CD4-positive, alpha-beta T cell treated with Interleukin-6 at 100 ng/mL for 8 hours (primary cell): ENCODE measurements at regions not wholly inside any gene's neighbourhood (a gene's known extent, or its start where the extent isn't known, plus 50 kb on each side); places are given as distances from the start of the nearest gene placed in this dataset.

Experiments used
- DNase-seq: peaks from one replicate; pipeline ENCODE4 v3.0.0-alpha.2; 2020; ENCODE audit warnings: mixed read lengths, low spot score

DNA sequence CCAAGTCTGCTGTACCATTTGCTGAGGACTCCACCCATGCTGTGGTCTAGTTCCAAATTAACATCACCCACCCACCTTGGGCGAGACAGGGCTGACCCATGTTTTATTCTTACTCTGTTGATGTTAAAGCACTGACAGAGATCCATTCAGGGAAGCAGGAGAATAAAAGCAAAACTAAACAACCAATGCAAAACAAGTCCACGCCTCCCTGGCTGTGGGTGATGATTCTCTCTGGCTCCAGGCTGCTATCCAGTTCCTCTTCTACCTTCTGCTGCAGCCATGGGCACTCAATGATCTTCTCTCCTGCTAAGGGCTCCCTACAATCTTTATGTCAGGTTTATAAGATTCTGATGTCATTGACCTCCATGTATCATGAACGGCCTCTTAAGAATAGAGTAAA, 786.6 kb upstream of the ID2 start:
- DNase-seq, result no peak

DNA sequence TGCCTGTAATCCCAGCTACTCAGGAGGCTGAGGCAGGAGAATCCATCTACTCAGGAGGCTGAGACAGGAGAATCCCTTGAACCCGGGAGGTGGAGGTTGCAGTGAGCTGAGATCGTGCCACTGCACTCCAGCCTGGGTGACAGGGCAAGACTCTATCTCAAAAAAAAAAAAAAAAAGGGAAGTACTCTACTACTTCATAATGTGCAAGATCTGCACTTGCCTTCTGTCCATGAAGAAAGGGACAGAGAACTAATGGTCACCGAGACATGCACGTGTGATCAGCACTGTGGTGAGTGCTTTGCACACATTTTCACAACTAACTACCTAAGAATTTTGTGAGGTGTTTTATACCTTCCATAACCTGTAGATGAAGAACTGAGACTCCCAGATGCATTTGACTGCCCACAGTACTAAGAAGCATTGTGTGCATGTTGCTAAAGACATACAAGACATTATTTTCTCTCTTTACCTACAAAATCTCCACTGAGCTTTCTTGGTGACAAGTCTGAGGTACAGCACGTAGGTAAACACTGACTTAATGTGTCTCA, 784.8 kb upstream of the ID2 start:
- DNase-seq, result no peak

DNA sequence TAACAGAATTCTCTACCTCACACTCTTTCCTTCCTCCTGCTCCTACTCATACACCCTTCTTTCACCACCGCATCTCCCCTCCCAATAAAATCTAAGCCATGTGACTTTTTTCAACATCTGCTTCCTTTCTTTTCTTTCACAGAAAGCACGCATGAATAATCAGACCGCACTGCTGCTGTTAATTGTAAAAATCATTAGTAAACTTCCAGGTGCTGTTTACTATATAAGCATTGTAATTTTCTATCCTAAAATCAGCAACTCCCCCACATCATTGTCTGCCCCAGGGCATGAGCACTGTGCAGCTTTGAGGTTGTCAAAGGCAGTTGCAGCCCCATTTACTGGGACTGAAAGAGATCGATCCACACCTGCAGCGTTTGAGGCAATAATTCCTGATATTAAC, 782.6 kb upstream of the ID2 start:
- no peak for DNase-seq

DNA sequence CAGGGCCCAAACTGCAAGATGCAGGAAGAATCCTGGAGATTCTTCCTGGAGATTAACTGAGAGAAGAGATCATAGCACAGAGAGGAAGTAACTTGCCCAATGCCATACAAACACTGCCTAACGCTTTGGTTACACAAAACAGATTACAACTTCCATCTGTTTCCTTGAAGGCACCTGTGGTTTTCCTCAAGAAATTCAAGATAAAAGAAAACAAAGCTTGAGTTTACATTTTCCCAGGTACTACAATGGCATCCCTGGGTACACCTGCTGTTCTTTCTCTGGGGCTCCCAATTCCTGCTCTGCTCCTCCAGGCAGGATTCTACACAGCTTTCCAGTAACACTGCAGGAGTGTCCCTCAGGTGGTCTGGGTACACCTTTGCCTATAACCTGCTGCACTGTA, 781.9 kb upstream of the ID2 start:
- no peak for DNase-seq

DNA sequence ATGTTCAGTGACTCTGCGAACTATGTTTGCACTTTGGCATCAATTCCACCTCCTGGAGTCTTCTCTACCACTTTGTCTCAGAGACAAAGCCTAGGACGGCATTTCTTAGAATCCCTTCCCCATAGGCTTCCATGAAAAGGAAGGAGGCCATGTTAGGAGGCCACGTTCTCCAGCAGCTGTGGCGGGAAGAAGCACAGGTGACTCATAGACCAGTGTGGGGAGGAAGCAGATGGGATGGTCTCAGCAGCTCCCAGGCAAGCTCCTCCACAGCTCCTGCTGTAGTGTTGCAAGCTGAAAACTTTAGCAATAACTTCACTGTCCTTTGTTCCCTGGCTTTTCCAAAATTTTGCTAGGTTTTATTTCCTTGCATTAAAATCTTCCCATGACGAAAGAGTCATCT, 781.3 kb upstream of the ID2 start:
- no peak for DNase-seq

DNA sequence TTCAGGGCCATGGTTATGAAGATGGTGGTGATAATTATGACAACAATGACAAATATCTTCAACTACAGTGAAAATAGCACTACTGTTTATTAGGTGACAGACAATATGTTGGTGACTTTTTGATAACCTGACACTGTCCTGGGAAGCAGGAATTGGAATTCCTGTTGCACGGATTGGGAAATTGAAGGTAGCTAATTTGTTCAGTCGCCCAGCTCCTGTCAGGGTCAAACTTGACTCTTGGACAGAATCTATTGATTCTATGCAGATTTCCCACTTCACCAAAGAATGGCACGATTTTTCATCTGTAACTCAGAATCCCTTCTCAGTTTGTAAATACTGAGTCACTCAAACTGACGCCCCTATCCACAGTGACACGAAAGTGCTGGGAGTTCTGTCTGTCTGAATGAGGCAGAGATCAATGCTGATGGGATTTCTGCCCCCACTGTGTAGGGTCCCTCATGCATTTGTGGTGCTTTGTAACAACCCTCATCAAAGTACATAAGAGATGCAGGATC, 779.5 kb upstream of the ID2 start:
- DNase-seq, result no peak

DNA sequence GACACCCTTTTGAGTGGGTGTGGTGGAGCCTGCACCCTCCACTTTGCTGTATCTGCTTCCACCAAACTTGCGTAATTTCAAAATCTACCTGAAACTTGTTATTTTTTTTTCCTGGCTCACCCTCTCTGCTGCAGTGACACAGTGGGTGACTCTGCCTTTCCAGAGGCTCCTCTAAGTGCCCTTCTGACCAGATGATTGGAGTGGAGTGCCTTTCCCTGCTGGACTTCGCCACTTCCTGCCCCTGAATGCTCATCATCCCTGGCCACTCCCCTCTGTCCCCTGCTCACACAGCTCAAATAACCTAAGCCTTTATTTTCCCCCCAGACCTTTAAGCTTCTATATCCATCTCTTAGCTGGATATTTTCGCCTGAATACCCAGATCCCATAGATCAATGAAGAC, 777.5 kb upstream of the ID2 start:
- DNase-seq, result no peak

DNA sequence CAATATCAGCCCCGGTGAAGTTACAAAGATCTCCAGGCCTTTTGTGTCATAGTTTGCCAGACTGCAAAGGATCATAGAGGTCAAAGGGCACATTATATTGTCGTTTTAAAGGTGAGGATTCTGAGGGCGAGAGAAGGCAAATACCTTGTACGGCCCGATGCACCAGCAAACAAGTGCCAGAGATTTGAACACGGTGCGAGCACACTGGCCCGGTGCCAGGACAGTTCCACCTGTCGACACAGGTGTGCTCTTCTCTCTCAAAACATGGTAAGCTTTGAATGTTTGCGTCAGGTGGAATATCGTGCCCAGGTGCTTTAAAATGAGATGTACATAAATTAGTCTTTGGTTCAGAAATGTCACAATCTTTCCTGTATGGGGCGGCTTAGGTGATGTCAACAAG, 776.1 kb upstream of the ID2 start:
- no peak for DNase-seq

DNA sequence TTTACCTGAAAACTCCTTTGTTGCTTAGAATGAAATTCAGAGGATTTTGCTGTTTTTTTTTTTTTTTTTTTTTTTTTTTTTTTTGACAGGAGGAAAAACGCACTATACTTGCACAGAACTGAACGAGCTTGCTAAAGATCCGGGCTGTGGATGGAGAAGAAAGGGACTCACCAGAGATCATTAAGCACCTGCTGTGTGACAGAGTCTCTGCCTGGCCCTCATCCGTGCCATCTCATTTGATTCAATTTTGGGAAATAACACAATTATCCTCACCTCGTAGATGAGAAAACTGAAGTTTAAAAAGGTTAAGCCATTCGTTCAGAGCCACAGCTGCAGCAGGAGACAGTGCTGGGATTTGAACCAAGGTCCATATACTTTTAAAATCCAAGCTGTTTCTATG, 775.4 kb upstream of the ID2 start:
- no peak for DNase-seq

DNA sequence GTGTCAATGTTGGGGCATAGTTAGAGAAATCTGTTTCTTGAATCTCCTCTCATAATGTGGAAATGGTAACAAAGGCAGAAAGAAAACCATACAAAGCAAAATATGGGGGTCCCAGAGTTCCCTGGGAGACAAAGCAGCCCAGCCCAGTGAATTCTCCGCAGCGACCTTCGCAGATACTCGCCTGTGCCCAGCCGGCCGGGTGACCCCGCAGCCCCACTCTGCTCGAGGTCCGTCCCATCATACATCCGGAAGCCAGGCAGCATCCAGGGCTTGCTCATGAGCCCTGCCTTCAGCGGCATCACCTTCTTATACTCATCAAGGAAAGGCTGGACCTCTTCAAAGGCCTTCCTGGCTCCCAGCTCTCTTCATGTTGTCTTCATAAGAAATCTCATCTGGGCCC, 774.8 kb upstream of the ID2 start:
- no peak for DNase-seq

DNA sequence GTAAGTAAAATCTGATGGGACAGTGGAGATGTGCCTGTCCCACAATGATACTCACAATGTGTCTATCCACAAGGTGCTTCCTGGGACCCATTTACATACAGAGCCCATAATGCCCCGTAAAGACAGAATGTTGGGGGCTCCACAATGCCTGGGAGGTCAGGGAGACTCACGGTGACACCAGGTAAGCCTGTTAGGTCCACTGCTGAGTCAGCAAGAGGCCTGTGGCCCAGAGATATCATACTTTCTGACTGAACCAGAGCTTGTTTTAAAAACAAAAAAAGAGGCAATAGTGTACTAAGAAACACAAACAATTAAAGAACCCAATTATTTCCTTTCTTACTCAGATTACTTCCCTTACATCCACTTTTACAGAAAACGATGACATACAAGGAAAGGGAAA, 771.1 kb upstream of the ID2 start:
- DNase-seq, result no peak

DNA sequence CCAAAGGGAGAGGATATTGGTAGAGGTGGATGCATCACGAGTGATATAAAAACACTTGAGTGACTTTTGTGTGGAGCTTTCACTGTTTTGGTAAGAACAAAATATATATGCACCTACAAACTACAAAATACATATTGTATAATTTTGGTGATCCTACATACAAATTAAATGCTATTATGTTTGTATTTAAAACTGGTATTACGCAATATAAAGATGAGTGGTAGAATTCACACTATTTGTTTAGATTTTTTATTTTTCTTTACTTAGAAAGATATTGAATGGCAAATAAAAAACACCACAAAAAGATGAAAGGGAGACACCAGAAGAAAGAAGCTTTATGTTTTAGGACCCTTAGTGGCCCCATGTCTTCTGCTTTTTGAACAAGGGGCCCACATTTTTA, 770.7 kb upstream of the ID2 start:
- DNase-seq, result no peak

DNA sequence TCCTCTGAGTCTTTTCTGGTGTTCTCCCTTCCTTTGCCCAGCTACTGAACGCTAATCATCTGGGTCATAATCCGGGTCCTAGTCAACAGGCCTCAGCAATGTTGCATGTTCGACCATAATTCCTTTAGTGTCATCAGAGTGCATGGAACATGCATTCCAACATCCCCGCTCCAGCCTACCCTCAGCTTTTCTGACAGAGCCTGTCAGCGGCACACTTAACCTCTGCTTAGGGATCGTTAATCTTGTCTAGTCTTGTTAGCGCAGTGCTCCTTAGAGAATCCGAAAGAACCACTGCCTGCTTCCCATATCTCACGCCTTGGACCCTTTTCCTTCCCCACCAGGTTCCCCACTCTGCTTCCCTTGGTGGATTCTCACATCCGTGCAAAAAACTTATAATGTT, 767.9 kb upstream of the ID2 start:
- DNase-seq, result no peak

DNA sequence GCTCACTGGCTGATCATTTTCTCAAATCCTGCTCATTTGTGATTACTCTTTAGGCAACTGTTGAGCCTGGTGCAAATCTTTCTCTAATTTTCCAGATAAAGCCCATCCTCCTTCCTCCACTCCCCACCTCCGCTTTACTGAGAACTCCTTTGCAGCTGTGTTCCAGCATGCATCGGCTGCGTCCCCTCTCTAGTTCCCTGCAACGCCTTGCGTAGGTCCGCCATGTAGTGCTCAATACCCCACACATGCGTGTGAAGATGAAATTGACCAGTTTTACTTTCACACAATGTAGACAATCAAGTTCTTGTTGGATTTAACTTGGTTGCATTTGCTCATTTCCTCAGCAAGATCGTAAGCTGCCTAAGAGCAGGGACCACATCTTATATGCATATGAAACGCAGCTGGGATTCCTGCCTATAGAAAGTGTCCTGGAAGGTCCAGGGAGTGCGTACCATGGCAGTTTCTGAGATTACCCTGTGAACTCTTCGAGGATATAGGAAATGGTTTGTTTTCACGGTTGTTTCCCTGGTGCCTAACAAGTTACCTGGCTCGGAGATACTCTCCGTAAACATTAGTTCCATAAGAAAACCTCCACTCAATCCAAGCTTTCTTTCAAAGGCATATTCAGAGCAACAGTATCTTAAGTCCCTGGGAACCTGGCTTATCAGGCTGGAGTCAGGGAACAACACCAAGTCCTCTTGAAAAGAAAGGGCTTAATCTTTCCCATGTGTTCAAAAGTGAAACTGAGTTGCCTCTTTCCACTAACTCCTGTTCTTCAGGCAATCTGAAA, 766.4 kb upstream of the ID2 start:
- DNase-seq, result no peak

DNA sequence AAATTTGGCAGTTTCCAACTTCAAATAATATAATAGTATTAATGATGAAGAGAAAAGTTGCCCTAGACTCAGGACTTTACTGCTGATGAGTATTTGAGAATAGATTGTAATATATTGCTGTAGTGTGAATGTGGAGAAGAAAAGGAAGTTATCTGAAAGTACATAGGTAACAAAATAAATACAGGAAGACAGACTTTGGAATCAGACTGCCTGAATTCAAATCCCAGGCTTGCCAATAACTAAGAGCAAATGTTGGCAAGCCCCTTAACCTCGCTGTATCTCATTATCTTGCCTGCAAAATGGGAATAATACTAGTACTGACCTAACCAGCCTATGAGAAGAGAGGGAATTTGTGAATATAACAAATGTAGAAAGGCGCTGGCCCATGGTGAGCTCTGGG, 765.2 kb upstream of the ID2 start:
- no peak for DNase-seq

DNA sequence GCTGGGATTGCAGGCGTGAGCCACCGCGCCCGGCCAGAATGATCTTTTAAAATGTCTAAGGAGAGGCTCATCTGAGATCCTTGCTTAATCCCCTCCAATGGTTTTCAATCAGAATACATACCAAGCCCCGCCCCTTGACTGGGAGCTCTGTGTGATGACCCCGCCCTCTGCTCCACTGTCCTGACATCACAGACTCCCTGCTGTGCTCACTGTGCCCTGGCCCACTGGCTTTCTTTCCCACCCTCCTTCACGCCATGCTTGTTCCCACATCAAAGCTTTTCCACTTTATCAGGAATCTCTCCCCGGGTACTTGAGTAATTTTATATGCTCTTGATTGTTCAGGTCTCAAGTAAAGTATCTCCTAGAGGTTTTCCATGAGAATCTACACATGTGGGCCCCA, 762.3 kb upstream of the ID2 start:
- DNase-seq, result no peak

DNA sequence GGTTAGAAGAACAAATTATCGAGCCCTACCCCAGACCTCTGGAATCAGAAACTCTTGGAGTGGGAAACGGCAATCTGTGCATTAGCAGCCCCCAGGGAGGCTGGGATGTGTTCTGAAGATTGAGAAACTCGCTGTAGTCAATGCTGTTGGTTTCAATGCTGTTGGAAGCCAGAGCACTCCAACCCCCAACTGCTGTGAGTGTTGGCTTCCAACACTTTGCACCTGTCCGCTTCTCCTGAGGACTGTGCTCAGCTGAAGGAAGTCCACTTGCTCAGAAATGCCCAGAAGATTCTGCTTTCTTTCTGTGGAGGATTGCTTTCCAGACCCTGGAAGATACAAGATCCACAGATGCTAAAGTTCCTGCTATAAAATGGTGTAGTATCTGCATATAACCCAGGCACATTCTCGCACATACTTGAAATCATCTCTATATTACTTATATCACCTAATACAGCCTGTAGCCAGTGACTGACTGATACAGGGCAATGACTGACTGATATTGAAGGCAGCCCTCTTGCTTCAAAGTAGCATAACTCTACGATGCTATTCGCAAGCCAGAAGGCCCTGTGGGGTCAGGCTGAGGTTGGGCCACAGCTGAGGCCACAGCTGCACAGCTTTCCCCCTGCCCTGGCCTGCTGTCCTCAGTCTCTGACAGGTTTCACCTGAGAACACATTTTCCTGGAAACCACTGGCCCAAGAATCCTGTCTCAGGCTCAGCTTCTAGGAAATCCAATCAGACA, 757.7 kb upstream of the ID2 start:
- DNase-seq, result no peak

DNA sequence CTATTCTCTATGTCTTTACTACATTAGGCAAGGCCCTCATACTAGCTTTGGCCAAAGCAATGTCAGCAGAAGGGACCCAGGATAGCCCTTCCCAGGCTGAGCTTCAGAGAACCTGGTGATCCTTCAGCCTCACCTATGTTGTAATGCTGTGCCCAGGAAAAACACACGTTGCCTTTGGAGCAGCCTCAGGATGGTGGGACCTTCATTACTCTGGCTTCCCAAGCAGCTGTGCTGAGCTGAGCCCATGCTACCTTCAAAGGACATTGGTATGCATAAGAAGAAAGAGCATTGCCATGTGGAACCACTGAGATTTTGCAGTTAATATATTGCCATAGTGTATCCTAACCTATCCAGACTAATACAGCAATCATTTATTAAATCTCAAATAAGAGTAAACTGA, 756.4 kb upstream of the ID2 start:
- DNase-seq, result no peak

DNA sequence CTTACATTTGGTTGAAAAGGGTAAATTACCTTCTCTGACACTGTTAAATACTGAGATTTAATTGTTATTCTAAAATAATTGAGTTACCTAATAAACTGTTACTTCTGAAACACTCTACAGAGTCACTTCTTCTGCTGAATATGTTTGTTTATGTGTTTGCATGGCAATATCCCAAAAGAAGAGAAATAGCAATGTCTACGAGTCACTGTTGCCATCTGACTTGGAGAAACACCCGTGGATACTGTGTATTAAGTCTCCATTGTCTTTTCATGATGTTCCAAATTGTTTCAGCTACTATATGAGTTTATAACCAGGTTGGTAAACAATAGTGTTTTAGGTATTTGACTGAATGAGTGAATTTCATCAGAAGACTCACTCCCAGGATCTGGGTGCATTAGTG, 754.2 kb upstream of the ID2 start:
- no peak for DNase-seq

DNA sequence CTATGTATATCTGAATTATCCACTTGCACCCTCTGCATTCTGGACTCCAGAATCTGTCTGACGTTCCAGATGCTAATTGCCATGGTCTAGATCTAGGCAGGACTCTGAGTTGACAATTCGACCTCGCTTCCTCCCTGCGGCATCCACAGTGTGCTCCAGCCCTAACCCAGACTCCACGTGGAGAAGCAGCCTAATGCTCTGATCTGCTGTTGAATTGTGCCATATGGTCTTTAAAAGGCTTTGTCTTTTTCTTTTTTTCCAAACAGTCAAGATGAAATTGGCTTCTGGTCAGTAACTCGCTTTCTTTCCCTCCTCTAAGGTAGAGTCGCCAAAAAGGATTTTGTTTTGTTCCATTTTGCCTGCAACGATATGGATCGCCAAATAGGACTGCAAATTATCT, 752.6 kb upstream of the ID2 start:
- DNase-seq, result no peak

DNA sequence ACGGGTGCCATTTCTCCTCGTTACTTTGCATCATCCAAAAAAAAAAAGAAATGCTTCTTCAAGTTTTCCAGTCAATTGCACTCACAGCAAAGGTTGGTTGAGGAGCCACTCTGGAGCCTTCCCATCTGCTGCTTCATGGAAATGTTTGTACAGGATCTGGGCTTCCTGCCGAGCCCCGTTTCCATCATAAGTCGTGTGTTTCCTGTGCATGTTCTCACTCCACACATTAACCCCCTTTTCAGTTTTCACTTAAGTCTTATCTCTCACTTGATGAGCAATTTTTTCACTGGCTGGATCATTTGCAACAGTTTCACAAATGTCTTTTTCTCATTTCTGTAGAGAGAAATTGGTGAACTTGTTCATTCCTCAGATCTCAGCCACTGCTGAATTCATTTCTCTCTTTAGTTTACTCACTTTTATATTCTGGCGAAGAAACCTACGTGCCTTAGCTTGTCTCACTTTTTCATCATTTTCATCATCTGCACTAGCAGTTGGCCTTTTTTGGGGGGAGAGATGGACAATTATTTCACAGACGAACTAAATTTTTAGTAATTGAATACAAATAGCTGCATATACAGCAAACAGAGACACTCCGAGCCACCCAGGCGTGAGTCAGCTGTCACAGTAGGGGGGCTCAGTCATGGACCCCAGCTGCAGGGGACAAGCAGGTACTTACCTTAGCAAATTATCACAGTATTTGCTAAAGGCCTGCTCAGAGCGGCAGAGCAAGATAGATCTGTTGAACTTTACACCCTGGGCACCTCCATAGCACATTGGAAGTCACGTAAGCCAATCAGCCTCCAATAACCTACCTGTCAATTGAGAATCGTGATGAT, 750.8 kb upstream of the ID2 start:
- no peak for DNase-seq

DNA sequence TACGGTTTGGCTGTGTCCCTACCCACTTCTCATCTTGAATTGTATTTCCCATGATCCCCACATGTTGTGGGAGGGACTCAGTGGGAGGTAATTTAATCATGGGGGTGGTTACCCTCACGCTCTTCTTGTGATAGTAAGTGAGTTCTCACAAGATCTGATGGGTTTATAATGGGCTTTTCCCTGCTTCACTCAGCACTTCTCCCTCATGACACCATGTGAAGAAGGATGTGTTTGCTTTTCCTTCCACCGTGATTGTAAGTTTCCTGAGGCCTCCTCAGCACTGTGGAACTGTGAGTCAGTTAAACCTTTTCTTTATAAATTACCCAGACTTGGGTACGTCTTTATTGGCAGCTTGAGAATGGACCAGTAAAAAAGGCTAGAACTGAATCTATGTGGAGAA, 750.0 kb upstream of the ID2 start:
- no peak for DNase-seq

DNA sequence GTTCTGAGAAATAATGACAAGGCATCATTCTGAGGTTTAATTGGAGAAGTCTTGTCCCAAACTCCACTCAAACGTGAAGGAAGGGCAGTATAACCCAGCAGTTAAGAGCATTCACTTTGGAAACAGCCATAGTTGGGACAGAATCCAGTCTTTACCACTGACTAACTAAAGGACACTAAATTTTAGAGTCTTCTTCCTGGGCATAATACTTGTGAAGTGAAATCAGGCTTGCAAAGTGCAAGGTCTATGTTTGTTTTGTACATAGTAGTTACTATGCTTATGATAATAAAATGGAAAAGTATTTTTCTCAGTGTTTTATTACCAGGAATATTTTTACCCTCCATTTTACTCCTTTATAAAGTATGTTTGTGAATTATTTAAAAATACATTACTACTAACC, 748.2 kb upstream of the ID2 start:
- DNase-seq, result no peak
